GM23338 (cell line): ENCODE measurements at regions not wholly inside any gene's neighbourhood (a gene's known extent, or its start where the extent isn't known, plus 50 kb on each side); places are given as distances from the start of the nearest gene placed in this dataset.

Experiments
- CREB1 ChIP-seq: fragments of 250-450 bp; sonication (Bioruptor Pico); IDR thresholded peaks from 2 replicates; pipeline ENCODE4 v1.5.0; 2020; ENCODE audit warnings: low read depth, mild to moderate bottlenecking, moderate library complexity
- ETS1 ChIP-seq: IDR thresholded peaks from 2 replicates; pipeline ENCODE4 v1.6.1; 2016; ENCODE audit warnings: antibody characterized with exemption
- EZH2 ChIP-seq: fragments of 200-600 bp; sonication (generic); IDR thresholded peaks from one replicate; pipeline ENCODE4 v1.8.0; 2017; ENCODE audit warnings: antibody characterized with exemption, mild to moderate bottlenecking, low read depth; ENCODE audit not compliant: unreplicated experiment
- EZH2phosphoT487 ChIP-seq: fragments of 200-600 bp; sonication (generic); IDR thresholded peaks from one replicate; pipeline ENCODE4 v1.8.1; 2018; ENCODE audit warnings: antibody characterized with exemption; ENCODE audit not compliant: unreplicated experiment
- JUNB ChIP-seq: IDR thresholded peaks from one replicate; pipeline ENCODE4 v1.6.1; 2016; ENCODE audit warnings: antibody characterized with exemption; ENCODE audit not compliant: unreplicated experiment
- POLR2AphosphoS5 ChIP-seq: IDR thresholded peaks from 2 replicates; pipeline ENCODE4 v1.6.1; 2016; ENCODE audit warnings: antibody characterized with exemption, low read depth
- REST ChIP-seq: IDR thresholded peaks from one replicate; pipeline ENCODE4 v1.6.1; 2018; ENCODE audit warnings: antibody characterized with exemption; ENCODE audit not compliant: unreplicated experiment
- STAT1 ChIP-seq: IDR thresholded peaks from one replicate; pipeline ENCODE4 v1.6.1; 2016; ENCODE audit warnings: antibody characterized with exemption; ENCODE audit not compliant: unreplicated experiment
- ZNF114 ChIP-seq: fragments of 250-450 bp; sonication (Bioruptor Pico); IDR thresholded peaks from 2 replicates; pipeline ENCODE4 v1.5.0; 2020; ENCODE audit warnings: mild to moderate bottlenecking, moderate library complexity
- ZNF331 ChIP-seq: fragments of 250-450 bp; sonication (Bioruptor Pico); IDR thresholded peaks from 2 replicates; pipeline ENCODE4 v1.5.0; 2020; ENCODE audit warnings: low read depth, mild to moderate bottlenecking, moderate library complexity
- TF ChIP-seq, protein P1 (sequence below), 2 experiments: fragments of 200-600 bp in 1 of 2; sonication (generic) in 1 of 2; conservative IDR thresholded peaks; 2 replicates each; pipeline versions ENCODE4 v1.5.1 to v1.6.1; 2016 to 2017; ENCODE audit warnings: antibody characterized with exemption in 2 of 2, low read depth in 2 of 2, mild to moderate bottlenecking in 2 of 2, moderate library complexity in 1 of 2

DNA sequence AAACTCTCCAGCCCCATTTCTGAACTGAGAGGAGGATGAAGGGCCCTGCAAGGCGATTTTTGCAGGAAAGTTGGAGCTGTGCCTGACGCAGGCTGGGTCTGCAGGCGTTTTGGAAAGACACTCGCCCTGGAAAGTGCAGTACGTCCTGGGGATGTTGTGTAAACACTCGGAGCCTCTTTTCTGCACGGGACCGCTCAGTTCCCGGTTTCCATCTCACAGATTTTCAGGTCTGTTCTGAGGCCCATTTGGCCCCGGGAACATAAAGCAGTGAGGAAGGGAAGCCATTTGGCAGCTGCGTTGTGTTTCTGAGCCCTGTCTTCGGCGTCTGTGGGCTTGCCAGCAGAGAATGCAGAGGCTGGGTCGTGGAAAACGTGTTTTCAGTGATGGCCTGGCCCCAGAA lies 655.0 kb upstream of the MGMT start:
- TF ChIP-seq, protein P1, sequence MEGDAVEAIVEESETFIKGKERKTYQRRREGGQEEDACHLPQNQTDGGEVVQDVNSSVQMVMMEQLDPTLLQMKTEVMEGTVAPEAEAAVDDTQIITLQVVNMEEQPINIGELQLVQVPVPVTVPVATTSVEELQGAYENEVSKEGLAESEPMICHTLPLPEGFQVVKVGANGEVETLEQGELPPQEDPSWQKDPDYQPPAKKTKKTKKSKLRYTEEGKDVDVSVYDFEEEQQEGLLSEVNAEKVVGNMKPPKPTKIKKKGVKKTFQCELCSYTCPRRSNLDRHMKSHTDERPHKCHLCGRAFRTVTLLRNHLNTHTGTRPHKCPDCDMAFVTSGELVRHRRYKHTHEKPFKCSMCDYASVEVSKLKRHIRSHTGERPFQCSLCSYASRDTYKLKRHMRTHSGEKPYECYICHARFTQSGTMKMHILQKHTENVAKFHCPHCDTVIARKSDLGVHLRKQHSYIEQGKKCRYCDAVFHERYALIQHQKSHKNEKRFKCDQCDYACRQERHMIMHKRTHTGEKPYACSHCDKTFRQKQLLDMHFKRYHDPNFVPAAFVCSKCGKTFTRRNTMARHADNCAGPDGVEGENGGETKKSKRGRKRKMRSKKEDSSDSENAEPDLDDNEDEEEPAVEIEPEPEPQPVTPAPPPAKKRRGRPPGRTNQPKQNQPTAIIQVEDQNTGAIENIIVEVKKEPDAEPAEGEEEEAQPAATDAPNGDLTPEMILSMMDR (conservative IDR thresholded peaks at IDR 0.05; ENCODE audit: low read depth in 2 of 2): no peak
- TF ChIP-seq POLR2AphosphoS5 (no peak), EZH2 (no peak), REST (no peak), EZH2phosphoT487 (no peak), ETS1 (no peak), ZNF331 (CRISPR knock-in tag) (no peak), STAT1 (no peak), CREB1 (CRISPR knock-in tag) (no peak), JUNB (no peak), ZNF114 (CRISPR knock-in tag) (no peak)
